ENCODE measurements at regions not wholly inside any gene's neighbourhood (a gene's known extent, or its start where the extent isn't known, plus 50 kb on each side); places are given as distances from the start of the nearest gene placed in this dataset.
A peak's percentile ranks its signal among the peaks of the same experiment; 100 is the strongest.

DNA sequence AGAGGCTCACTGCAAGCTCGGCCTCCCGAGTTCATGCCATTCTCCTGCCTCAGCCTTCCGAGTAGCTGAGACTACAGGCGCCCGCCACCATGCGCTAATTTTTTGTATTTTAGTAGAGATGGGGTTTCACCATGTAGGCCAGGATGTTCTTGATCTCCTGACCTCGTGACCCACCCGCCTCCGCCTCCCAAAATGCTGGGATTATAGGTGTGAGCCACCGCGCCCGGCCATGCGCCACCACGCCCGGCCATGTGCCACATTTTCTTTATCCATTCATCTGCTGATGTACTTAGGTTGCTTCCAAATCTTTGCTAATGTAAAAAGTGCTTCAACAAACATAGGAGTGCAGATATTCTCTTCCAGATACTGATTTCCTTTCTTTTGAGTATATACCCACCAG, 408.6 kb downstream of the CAAP1 start:
- DNase-seq, result no peak

GRCh38 chr9:26477963-26478362, 414.6 kb downstream of the CAAP1 start:
- no peak for DNase-seq

DNA sequence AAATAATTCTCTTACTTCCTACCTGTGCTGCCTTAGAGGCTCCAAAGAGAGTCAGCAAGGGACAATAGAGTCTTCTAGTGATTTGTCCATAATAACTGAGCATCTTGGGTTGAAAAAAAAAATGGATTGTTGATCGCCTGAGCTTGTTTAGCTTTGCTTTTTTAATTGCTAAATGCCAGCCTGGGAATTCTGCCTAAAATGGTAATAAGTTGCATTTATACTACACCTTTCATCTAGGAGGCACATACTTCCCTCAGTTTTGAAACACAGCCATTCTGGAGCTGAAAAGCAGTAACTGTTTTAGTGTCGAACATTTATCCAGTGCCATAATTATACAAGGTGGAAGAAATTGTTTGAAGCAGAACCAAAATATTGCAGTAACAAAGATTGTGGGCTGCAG, 421.3 kb downstream of the CAAP1 start:
- no peak for DNase-seq

DNA sequence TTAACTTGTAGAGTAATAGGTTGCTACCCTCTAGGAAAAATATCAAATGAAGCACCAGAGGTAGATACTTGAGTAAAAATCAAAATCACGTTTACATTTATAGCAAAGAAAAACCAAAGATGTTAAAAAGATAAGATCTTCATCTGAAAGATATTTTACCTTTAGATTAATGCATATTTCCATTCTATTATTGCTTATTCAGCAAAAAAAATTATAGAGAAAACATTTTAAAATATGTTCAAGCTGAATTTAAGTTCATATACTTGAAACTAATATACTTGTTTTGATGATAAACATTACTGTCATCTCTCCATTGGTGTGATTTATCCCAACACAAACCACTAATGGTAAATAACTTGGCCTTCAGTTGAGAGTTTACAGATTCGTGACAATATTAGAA, 422.3 kb downstream of the CAAP1 start:
- DNase-seq, result no peak

DNA sequence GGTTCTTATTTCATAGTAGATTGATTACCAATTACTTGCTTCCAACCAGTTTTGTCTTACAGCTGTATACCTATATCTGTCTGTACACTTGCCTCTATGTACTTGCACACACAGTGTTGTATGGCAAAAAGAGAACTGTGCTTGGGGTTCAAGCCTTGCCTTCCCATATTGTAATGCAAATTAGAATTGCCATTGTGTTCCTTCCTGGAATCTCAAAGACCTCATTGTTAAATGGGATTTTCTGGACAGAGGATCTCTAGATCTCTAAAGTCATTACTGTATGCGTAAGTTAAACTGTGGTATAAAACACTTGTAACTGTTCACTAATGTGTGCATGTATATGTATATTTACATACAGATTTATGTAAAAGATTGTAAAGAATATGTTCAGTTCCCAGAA, 428.8 kb downstream of the CAAP1 start:
- DNase-seq, result no peak

GRCh38 chr9:26462751-26463150, 429.9 kb downstream of the CAAP1 start:
- no peak for DNase-seq

GRCh38 chr9:26462213-26462612, 430.4 kb downstream of the CAAP1 start:
- DNase-seq, result no peak

GRCh38 chr9:26460624-26461023, 432.0 kb downstream of the CAAP1 start:
- DNase-seq, result no peak

DNA sequence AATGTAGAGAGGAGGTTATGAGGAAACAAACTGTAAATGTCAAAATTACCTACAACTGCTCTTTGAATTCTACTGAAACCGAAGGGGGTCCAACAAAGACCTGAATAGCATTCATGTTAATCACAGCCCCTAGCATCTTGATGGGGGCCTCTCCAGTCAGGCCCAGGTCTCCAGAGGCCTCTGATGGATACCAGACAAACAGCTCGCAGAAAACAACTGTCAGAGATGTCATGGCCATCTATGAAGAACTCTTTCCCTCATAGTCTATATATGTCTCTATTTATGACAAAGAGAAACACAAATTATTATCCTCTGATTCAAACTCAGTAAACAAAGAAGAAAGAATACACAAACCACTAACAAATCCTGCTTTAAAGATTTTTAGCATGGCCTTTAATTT, 432.6 kb downstream of the CAAP1 start:
- no peak for DNase-seq

DNA sequence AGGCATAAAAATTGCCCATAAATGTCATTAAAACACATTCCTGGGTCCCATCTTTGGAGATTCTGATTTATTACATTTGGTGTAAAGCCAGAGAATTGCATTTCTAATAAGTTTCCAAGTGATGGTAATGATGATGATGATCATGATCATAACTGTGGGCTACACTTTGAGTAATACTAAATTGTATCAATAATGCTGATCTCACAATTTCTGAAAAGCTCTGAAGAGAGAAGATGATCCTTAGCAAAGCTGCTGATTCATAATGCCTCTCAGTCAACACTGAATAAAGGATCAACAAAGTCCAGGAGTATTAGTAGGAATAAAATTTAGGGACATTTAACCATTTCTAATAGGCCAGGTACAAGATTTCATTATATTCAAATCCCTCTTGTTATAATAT, 434.5 kb downstream of the CAAP1 start:
- no peak for DNase-seq

DNA sequence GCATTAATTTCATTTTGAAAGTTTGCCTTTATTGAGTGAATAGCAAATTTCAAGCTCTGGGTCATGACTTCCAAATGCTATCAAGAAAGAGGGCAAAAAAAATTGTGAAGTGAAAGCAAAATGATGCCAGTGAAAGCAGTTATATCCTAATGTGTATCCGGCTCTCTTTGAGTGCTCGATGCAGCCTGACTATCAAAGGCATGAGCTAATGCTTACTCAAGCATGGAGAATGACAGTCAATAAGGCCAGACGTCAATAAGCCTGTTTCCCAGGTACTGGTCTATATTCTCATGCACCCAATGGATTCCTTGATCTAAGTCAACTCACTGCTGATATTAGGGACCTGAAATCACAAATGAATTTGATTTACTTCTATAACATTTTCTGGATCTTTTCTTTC, 435.5 kb downstream of the CAAP1 start:
- DNase-seq, result peak; percentile 25 to 50

DNA sequence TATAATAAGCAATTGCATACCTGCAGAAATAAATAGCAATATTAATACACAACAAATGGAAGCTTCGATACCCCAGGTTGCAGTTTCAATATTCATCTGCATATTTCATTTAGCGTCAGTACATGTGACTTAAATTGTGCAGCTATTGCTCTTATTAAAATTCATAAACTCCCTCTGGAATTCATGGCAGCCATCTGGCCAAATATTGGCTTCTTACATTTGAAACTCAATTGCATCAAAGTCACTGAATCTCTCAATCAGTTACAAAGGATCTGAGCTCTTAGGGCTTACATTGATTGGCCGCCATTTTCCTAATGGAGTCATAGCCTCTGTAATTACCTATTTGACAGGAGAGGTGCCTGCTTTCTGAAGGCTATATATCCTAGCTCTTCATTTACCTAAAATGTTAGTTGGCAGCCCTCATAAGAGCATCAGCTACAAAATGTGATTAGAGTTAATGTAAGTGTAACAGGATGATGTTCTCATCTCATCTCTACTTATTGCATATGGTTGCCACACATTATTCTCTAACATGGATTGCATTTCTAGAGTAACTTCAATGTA, 453.5 kb downstream of the CAAP1 start:
- no peak for DNase-seq

GRCh38 chr9:26437056-26437711, 455.4 kb downstream of the CAAP1 start:
- DNase-seq, result no peak

GRCh38 chr9:26426551-26427131, 466.0 kb downstream of the CAAP1 start:
- no peak for DNase-seq

DNA sequence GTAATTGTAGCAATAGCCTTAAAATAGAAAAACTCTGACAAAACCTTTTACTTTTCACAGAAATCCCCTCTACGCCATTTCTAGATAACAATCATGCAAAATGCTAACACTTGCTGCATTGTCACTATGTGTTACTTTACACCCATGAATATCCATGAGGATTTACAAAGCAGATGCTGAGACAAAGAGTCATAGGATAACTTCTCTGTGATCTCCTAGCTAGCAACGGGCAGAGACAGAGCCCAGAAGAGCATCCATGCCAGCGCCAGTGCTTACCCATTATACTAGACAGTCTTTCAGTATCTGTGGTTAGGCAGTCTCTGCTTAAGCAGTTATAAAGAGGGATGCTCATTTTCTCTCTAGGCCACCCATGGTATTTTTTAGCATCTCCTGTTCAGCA, 474.1 kb downstream of the CAAP1 start:
- DNase-seq, result no peak

DNA sequence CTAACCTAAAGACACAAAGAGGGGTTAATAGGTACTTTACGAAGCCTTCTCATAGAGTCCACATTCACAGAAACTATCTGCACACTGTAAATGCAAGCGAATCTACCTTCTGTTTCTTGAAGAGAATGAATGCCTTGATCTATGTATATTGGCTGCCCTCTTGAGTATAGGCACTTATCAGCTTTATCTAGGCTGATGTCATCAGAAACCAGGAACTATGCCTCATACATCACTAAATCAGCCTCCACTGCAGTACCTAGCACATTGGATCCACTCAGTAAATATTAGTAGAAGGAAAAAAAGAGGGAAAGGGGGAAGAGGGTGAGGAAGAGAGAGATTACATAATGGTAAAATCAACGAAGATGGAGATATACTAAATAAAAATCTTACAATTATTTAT, 477.1 kb downstream of the CAAP1 start:
- DNase-seq, result no peak

GRCh38 chr9:26413611-26414010, 479.0 kb downstream of the CAAP1 start:
- no peak for DNase-seq

- DNase-seq, result no peak
Observed at GRCh38 chr9:26412446-26412845, 480.2 kb downstream of the CAAP1 start.

GRCh38 chr9:26406676-26407075, 485.9 kb downstream of the CAAP1 start:
- DNase-seq, result no peak

DNA sequence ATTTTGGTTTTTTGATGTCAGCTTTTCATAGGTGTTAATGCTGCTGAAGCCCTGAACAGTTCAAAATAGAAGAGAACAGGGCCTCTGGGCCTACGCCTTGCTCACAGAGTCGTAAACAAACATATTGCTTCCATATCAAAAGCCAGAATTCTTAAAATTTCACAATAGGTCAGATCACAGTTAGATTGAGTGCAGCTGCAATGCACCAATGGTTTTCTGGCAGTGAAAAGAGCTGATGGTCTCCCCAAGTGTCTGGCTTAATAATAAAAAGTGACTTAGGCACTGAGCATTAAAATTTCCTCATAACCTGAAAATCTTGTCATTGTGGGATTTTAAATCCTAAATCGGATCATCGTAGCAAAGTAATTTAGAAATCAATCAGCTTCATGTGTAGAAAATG, 493.0 kb downstream of the CAAP1 start:
- DNase-seq, result no peak

GRCh38 chr9:26394025-26394424, 498.6 kb downstream of the CAAP1 start:
- DNase-seq, result no peak

- no peak for DNase-seq
Observed at GRCh38 chr9:26392639-26393038, 500.0 kb downstream of the CAAP1 start.

DNA sequence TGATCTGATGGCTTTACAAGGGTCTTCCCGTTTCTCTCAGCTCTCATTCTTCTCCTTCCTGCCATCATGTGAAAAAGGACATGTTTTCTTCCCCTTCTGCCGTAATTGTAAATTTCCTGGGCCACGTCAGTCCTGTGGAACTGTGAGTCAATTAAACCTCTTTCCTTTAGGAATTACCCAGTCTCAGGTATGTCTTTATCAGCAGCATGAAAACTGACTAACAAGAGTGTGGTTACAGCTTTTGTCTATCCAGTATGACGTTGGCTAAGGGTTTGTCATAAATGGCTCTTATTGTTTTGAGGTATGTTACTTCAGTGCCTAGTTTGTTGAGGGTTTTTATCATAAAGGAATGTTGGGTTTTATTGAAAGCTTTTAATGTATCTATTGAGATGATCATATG, 501.6 kb downstream of the CAAP1 start:
- DNase-seq, result no peak

GRCh38 chr9:26375448-26375847, 517.2 kb downstream of the CAAP1 start:
- DNase-seq, result no peak

DNA sequence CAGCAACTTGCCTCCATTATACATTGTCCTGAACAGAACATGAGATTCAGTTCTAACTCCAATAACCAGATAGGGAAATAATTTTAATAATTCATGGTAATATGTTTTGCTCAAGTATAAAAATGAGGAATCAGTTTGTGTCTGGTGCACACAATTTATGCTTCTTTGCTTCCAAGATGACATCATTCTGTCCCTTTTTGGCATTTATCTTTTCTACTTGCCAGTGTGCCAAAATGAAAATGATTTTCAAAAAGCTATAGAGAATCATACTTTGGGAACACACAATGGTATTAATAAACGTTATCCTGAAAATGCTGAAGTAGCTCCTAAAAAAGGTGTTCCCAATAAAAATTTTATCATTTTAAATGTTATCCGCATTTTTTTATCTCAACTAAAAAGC, 519.0 kb downstream of the CAAP1 start:
- DNase-seq, result no peak
